GM13977 (cell line): ENCODE measurements at regions not wholly inside any gene's neighbourhood (a gene's known extent, or its start where the extent isn't known, plus 50 kb on each side); places are given as distances from the start of the nearest gene placed in this dataset.

Experiments
- DNase-seq: peaks from one replicate; pipeline ENCODE4 v3.0.0; 2012; ENCODE audit warnings: low spot score
- in situ Hi-C: fragments of 300-500 bp; cut with MboI; formaldehyde crosslinking; loops from one replicate; pipeline ENCODE4 v1.12.0; 2022; ENCODE audit warnings: low sequenced_read_pairs, low pct_unique_long_range_greater_than_20kb, mixed read lengths, inconsistent platforms; ENCODE audit not compliant: unreplicated experiment
- TF ChIP-seq, protein P1 (sequence below): IDR thresholded peaks from 2 replicates; pipeline ENCODE4 v1.5.1; 2012; ENCODE audit warnings: mild to moderate bottlenecking, control low read depth; ENCODE audit not compliant: insufficient read depth; ENCODE audit errors: extremely low read depth, missing control alignments

- no peak for DNase-seq
- in situ Hi-C loops: no loop called here
- TF ChIP-seq, protein P1, sequence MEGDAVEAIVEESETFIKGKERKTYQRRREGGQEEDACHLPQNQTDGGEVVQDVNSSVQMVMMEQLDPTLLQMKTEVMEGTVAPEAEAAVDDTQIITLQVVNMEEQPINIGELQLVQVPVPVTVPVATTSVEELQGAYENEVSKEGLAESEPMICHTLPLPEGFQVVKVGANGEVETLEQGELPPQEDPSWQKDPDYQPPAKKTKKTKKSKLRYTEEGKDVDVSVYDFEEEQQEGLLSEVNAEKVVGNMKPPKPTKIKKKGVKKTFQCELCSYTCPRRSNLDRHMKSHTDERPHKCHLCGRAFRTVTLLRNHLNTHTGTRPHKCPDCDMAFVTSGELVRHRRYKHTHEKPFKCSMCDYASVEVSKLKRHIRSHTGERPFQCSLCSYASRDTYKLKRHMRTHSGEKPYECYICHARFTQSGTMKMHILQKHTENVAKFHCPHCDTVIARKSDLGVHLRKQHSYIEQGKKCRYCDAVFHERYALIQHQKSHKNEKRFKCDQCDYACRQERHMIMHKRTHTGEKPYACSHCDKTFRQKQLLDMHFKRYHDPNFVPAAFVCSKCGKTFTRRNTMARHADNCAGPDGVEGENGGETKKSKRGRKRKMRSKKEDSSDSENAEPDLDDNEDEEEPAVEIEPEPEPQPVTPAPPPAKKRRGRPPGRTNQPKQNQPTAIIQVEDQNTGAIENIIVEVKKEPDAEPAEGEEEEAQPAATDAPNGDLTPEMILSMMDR: no peak
Measured at GRCh38 chr22:27575348-27575747, 226.2 kb downstream of the MN1 start.

DNA sequence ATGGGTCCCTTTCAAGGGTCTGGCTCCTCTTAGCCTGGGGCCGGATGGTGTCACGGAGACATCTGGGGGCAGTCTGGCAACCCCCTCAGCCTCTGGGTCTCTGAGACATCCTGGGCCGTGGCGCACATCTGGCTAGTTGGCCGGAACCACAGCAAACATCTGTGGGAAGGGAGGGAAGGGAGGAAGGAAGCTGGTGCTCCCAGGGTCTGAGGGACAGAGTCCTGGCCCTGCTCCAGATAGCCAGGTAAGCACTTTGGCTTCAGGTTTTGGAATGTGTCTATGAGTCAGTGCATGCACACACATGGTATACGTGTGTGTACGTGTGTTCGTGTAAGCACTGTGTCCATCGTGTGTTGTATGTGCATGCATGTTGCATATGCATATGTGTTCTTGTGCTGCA, 225.1 kb downstream of the MN1 start:
- in situ Hi-C loops: no loop called here
- TF ChIP-seq, protein P1: no peak
- no peak for DNase-seq

GRCh38 chr22:27576815-27577573, 224.6 kb downstream of the MN1 start:
- TF ChIP-seq, protein P1: no peak
- no peak for DNase-seq
- in situ Hi-C loops: no loop called here

DNA sequence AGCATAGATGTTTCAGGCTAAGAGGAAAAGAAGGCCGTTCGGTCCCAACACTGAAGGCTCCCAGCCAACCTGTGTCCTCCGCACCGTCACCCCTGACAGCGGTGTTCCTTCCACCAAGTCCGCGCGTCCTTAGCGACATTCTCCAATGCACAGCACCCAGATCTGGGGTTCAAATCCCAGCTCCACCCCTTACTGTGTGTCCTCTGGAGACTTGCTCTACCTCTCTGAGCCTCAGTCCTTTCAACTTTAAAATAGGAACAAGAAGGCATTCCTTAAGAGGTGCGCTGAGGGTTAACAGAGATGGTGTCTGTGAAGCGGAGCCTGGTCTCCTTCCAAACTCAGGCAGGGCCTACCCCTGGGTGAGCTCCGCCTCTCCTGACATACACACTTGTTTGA, 224.0 kb downstream of the MN1 start:
- in situ Hi-C loops: no loop called here
- DNase-seq: no peak
- TF ChIP-seq, protein P1: no peak

DNA sequence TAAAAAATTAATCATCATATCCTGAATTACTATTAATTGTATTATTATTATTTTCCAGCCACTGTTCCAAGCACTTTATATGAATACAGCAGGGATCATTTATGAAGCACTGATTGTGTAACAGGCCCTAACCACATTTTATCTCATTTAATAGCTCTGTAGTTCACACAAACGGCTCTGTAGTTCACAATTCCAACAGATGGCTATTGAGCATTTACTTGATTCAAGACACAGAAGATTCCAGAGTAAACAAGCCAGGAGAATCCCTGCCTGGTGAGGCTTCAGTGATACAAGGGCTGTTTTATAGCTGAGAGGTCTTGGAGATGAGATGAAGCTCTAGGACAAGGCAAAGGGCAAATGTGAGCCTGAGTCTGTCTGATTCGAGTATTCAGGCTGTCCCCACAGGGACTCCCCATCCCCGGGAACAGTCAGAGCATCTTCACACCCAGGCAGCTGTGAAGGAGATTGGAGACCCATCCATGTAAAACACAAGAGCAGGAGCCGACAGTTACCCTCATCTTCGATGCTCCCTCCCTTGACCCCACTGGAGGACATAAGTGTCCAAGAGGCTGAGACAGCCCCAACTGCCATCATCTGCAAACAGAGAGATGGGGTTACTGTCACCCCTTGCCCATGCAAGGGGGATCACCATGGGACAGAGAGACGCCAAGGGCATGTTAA, 222.5 kb downstream of the MN1 start:
- TF ChIP-seq, protein P1: no peak
- in situ Hi-C loops: no loop called here

GRCh38 chr22:27580311-27580897, 221.2 kb downstream of the MN1 start:
- in situ Hi-C loops: no loop called here
- no peak for DNase-seq
- TF ChIP-seq, protein P1: no peak

More for the DNA sequence above, 222.5 kb downstream of the MN1 start:
- no peak for DNase-seq
